22Rv1 (cell line): ENCODE measurements at regions not wholly inside any gene's neighbourhood (a gene's known extent, or its start where the extent isn't known, plus 50 kb on each side); places are given as distances from the start of the nearest gene placed in this dataset.

Experiments
- CTCF ChIP-seq: fragments of 450-650 bp; IDR thresholded peaks from 2 replicates; pipeline ENCODE4 v1.5.1; 2017; ENCODE audit warnings: mild to moderate bottlenecking
- ZFX ChIP-seq: fragments of 450-650 bp; IDR thresholded peaks from 2 replicates; pipeline ENCODE4 v1.6.1; 2017; ENCODE audit warnings: antibody characterized with exemption, borderline replicate concordance

- TF ChIP-seq CTCF: no peak
- no peak for TF ChIP-seq ZFX
Observed at GRCh38 chr11:109309153-109309552, 112.8 kb upstream of the C11orf87 start.
